ENCODE measurements at regions not wholly inside any gene's neighbourhood (a gene's known extent, or its start where the extent isn't known, plus 50 kb on each side); places are given as distances from the start of the nearest gene placed in this dataset.

GRCh38 chr11:45096636-45097035 lies 49.8 kb upstream of the PRDM11 start:
- H3K36me3 ChIP-seq (ENCODE audit: low read depth), result no peaks in the 10 kb centered on the region
- no peaks in the 10 kb centered on the region for H3K9me3 ChIP-seq (ENCODE audit: severe bottlenecking)
- no peak overlapping the region for H3K27ac ChIP-seq (ENCODE audit: poor library complexity, severe bottlenecking)
- ATAC-seq (ENCODE audit: low read depth) (no peak), DNase-seq (ENCODE audit: low spot score) (no peak)
- no peak overlapping the region for H3K4me3 ChIP-seq (ENCODE audit: severe bottlenecking)
- H3K4me1 ChIP-seq (ENCODE audit: insufficient read depth, poor library complexity, severe bottlenecking), result peaks cover 15% of the 10 kb centered on the region
- no peaks in the 10 kb centered on the region for H3K27me3 ChIP-seq (ENCODE audit: insufficient read depth, poor library complexity, severe bottlenecking)
- no peak for TF ChIP-seq CTCF (IDR thresholded peaks at IDR 0.05; ENCODE audit: poor library complexity, severe bottlenecking)

All from RWPE2 (cell line).